Keratinocyte (primary cell): ENCODE measurements at regions not wholly inside any gene's neighbourhood (a gene's known extent, or its start where the extent isn't known, plus 50 kb on each side); places are given as distances from the start of the nearest gene placed in this dataset.

Experiments used
- DNase-seq: peaks from one replicate; pipeline ENCODE4 v3.0.0-alpha.2; 2011; ENCODE audit warnings: low read depth, missing footprints, low spot score
- FAIRE-seq: peaks from 2 replicates; lab custom pipeline; 2011; peaks lifted over from hg19 to GRCh38; lab: Jason Lieb, UNC
- H2AFZ ChIP-seq: 2 replicates; pipeline ENCODE4 v1.6.0; 2012; ENCODE audit warnings: low read length, control low read depth, inconsistent platforms; ENCODE audit not compliant: control insufficient read depth
- H3K27ac ChIP-seq: 2 replicates; pipeline ENCODE4 v1.5.1; 2011; ENCODE audit warnings: low read length; ENCODE audit not compliant: control insufficient read depth, insufficient read depth
- H3K27me3 ChIP-seq: 3 replicates; pipeline ENCODE4 v1.6.0; 2011; ENCODE audit warnings: low read length; ENCODE audit not compliant: control insufficient read depth, insufficient read depth; ENCODE audit errors: extremely low read depth
- H3K36me3 ChIP-seq, 2 experiments: 2 replicates in 1 of 2; 3 replicates in 1 of 2; pipeline ENCODE4 v1.5.1; 2011; ENCODE audit warnings: low read length in 2 of 2, mild to moderate bottlenecking in 1 of 2; ENCODE audit not compliant: control insufficient read depth in 2 of 2, insufficient read depth in 2 of 2; ENCODE audit errors: extremely low read depth in 1 of 2
- H3K4me1 ChIP-seq: 3 replicates; pipeline ENCODE4 v1.5.1; 2011; ENCODE audit warnings: low read length; ENCODE audit not compliant: control insufficient read depth, insufficient read depth; ENCODE audit errors: extremely low read depth
- H3K4me2 ChIP-seq: 3 replicates; pipeline ENCODE4 v1.6.0; 2011; ENCODE audit warnings: low read depth, low read length; ENCODE audit not compliant: control insufficient read depth, insufficient read depth; ENCODE audit errors: extremely low read depth
- H3K4me3 ChIP-seq, 3 experiments: fragments of 200-600 bp in 1 of 3; sonication (generic) in 1 of 3; 2 replicates in 2 of 3; 3 replicates in 1 of 3; pipeline ENCODE4 v1.5.1; 2011 to 2016; ENCODE audit warnings: low read length in 3 of 3, mild to moderate bottlenecking in 3 of 3, control low read depth in 2 of 3, inconsistent platforms in 1 of 3, low read depth in 1 of 3, mixed read lengths in 1 of 3, mixed run types in 1 of 3, moderate library complexity in 1 of 3; ENCODE audit not compliant: control insufficient read depth in 2 of 3, insufficient read depth in 2 of 3; ENCODE audit errors: extremely low read depth in 1 of 3
- H3K79me2 ChIP-seq: 2 replicates; pipeline ENCODE4 v1.6.0; 2012; ENCODE audit warnings: low read length; ENCODE audit not compliant: control insufficient read depth, insufficient read depth
- H3K9ac ChIP-seq: 3 replicates; pipeline ENCODE4 v1.6.0; 2011; ENCODE audit warnings: low read length; ENCODE audit not compliant: control insufficient read depth, insufficient read depth; ENCODE audit errors: extremely low read depth
- H3K9me1 ChIP-seq: 3 replicates; pipeline ENCODE4 v1.6.0; 2011; ENCODE audit warnings: low read length; ENCODE audit not compliant: control insufficient read depth, insufficient read depth; ENCODE audit errors: extremely low read depth
- H3K9me3 ChIP-seq: 2 replicates; pipeline ENCODE4 v1.5.1; 2012; ENCODE audit warnings: low read depth, low read length; ENCODE audit not compliant: control insufficient read depth
- H4K20me1 ChIP-seq: 3 replicates; pipeline ENCODE4 v1.6.0; 2011; ENCODE audit warnings: low read length; ENCODE audit not compliant: control insufficient read depth, insufficient read depth; ENCODE audit errors: extremely low read depth
- CTCF ChIP-seq, 3 experiments: IDR thresholded peaks in 1 of 3; conservative IDR thresholded peaks in 1 of 3; optimal IDR thresholded peaks in 1 of 3; 2 replicates in 2 of 3; 3 replicates in 1 of 3; pipeline versions ENCODE3 to v1.5.1; 2011; ENCODE audit warnings: low read length in 3 of 3, mild to moderate bottlenecking in 3 of 3, moderate library complexity in 2 of 3, control low read depth in 1 of 3, inconsistent platforms in 1 of 3; ENCODE audit not compliant: insufficient read depth in 2 of 3; ENCODE audit errors: extremely low read depth in 1 of 3
- EZH2 ChIP-seq: IDR thresholded peaks from one replicate; pipeline ENCODE4 v1.6.1; 2012; ENCODE audit warnings: inconsistent platforms, mild to moderate bottlenecking, low read length, moderate library complexity
- dilution Hi-C: fragments of 300-500 bp; cut with MboI; formaldehyde crosslinking; loops from one replicate; pipeline ENCODE4 v1.7.0; 2020; ENCODE audit warnings: low sequenced_read_pairs; ENCODE audit not compliant: extremely low pct_ligation_motif_present

GRCh38 chr2:41994233-41994637 lies 53.6 kb upstream of the PKDCC start:
- FAIRE-seq (no peak), DNase-seq (no peak)
- Histone ChIP-seq H3K27ac (no peak overlapping the region), H3K9me3 (no peaks in the 10 kb centered on the region), H3K4me3 (no peak overlapping the region), H3K79me2 (no peaks in the 10 kb centered on the region), H3K4me1 (no peaks in the 10 kb centered on the region), H3K27me3 (peaks cover 2% of the 10 kb centered on the region), H3K9me1 (no peaks in the 10 kb centered on the region), H3K9ac (no peak overlapping the region), H3K36me3 (no peaks in the 10 kb centered on the region), H2AFZ (no peak overlapping the region), H3K4me2 (no peak overlapping the region), H4K20me1 (no peaks in the 10 kb centered on the region)
- TF ChIP-seq CTCF (optimal IDR thresholded peaks at IDR 0.05 in 1 of 3, IDR thresholded peaks at IDR 0.05 in 1 of 3, conservative IDR thresholded peaks at IDR 0.05 in 1 of 3; ENCODE audit: extremely low read depth in 1 of 3, insufficient read depth in 2 of 3, low read length in 3 of 3) (no peak), EZH2 (no peak)
- dilution Hi-C loops = no loop called here

GRCh38 chr2:41994661-41995060 lies 53.2 kb upstream of the PKDCC start:
- no peak overlapping the region for H3K4me3 ChIP-seq
- no peak for DNase-seq
- no peaks in the 10 kb centered on the region for H3K9me1 ChIP-seq
- TF ChIP-seq CTCF (optimal IDR thresholded peaks at IDR 0.05 in 1 of 3, IDR thresholded peaks at IDR 0.05 in 1 of 3, conservative IDR thresholded peaks at IDR 0.05 in 1 of 3; ENCODE audit: extremely low read depth in 1 of 3, insufficient read depth in 2 of 3, low read length in 3 of 3) (no peak), EZH2 (no peak)
- H3K27me3 ChIP-seq = no peaks in the 10 kb centered on the region
- H3K27ac ChIP-seq = no peak overlapping the region
- dilution Hi-C loops = no loop called here
- no peak overlapping the region for H3K9ac ChIP-seq
- FAIRE-seq = no peak
- H3K79me2 ChIP-seq = no peaks in the 10 kb centered on the region
- H2AFZ ChIP-seq = no peak overlapping the region
- no peaks in the 10 kb centered on the region for H3K4me1 ChIP-seq
- no peaks in the 10 kb centered on the region for H3K36me3 ChIP-seq
- no peaks in the 10 kb centered on the region for H3K9me3 ChIP-seq
- no peak overlapping the region for H3K4me2 ChIP-seq
- H4K20me1 ChIP-seq = no peaks in the 10 kb centered on the region
